Amygdala (tissue), 56 donors: ENCODE measurements at regions not wholly inside any gene's neighbourhood (a gene's known extent, or its start where the extent isn't known, plus 50 kb on each side); places are given as distances from the start of the nearest gene placed in this dataset.
"Not testable (repeated sequence)": the region's sequence is repeated elsewhere in the genome, so short reads cannot be mapped to it uniquely, and the experiment has no call there.

Source experiments
- DNase-seq, 56 donors: peaks; one replicate each; lab custom pipeline; 2025; lab: John Stamatoyannopoulos, UW

DNA sequence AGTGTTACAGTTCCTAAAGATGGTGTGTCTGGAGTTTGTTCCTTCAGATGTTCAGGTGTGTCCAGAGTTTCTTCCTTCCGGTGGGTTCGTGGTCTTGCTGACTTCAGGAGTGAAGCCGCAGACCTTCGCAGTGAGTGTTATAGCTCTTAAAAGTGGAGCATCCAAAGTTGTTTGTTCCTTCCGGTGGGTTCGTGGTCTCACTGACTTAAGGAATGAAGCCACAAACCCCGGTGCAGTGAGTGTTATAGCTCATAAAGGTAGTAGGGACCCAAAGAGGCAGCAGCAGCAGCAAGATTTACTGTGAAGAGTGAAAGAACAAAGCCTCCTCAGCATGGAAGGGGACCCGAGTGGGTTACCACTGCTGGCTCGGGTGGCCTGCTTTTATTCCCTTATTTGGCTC, 90.6 kb upstream of the CST7 start:
- not testable (repeated sequence) for DNase-seq

DNA sequence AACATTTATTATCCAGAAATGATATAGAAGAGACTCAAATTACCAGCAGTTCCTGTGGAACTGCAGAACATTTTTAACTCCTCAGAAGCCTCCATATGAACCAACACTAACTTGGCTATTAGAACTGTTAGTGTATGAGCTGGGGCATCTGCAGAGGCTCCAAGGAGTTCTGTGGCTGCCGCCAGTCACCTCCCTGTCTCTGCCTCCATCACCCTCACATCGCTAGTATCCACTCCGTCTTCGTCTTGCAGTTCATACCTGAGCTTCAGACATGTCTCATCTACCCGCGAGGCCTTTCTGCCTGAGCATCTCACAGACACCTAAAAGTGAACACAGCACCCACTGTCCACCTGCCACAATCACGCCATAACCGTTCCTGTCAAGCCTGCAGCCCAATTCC, 89.5 kb upstream of the CST7 start:
- DNase-seq = no peak

DNA sequence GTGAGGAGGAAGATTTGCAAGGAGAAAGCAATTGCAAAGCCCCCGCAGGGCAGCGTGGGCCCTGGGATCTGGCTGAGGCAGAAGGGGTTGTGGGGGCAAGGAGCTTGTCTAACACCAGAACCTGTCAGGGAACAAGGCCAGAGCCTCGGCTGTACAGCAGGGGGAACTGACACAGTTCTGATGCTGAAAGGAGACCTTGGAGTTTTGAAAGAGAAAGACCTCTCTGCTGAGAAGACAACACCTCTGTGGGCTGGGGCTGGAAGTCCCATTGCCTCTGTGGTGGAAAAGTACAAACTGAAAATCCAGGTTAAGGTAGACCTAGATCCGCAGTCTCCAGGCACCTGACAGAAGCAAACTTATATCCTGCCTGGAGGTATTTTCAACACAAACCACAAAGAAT, 86.9 kb upstream of the CST7 start:
- no peak for DNase-seq

DNA sequence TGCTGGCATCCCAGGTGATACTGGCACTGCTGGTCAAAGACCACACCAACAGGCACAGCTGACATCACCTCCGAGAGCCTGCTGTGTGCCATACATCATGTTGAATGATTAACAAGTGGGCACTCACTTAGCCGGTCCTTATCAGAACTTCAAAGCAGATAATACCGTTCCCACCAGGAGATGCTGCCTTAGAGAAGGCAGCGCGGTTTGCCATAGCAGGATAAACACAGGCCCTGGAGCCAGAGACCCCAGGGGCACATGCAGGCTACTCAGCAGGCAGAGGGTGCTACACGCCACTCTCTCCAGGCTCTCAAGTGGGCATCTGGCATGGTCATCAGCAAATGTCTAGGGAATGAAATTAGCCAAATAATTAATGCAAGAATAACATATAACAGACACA, 86.5 kb upstream of the CST7 start:
- no peak for DNase-seq

DNA sequence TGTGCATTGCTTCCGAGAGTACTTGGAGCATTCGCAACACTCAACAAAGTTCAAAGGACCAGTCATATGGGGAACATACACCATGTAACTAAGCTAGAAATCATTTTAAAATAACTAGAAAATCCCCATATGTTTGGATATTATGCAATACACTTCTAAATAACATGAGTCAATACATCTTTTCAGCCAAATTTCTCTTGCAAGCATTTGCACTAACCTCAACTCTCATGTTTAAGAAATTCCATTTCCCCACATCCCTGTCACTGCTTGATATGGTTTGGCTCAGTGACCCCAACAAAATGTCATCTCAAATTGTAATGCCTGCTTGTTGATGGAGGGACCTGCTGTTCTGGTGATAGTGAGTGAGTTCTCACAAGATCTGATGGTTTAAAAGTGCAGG, 85.7 kb upstream of the CST7 start:
- DNase-seq = no peak

DNA sequence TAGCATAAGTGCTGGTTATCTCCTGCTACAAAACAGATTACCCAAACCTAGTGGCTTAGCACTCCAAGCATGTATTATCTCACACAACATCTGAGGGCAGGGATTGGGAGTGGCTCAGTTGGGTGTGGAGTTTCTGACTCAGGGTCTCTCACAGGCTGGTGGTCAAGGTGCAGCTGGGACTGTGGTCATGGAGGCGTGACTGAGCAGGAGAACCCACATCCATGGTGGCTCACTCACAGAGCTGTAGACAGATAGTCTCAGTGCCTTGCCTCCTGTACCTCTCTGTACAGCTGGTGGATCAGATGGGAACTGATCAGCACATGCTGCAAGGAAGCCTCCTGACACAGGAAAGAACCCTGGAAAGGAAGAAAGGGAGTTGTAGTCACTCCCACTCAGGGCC, 83.1 kb upstream of the CST7 start:
- DNase-seq = no peak

DNA sequence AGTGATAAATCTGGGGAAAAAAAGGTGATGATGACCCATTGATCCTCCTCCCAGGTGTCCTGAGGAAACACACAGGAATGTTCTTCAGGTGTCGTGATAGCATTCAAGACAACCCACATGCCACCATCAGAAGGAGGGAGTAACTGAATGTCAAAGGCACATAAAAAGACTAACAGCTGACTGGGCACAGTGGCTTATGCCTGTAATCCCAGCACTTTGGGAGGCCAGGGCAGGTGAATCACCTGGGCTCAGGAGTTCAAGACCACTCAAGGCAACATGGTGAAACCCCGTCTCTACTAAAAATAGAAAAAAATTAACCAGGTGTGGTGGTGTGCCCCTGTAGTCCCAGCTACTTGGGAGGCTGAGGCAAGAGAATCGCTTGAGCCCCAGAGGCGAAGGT, 82.3 kb upstream of the CST7 start:
- no peak for DNase-seq

DNA sequence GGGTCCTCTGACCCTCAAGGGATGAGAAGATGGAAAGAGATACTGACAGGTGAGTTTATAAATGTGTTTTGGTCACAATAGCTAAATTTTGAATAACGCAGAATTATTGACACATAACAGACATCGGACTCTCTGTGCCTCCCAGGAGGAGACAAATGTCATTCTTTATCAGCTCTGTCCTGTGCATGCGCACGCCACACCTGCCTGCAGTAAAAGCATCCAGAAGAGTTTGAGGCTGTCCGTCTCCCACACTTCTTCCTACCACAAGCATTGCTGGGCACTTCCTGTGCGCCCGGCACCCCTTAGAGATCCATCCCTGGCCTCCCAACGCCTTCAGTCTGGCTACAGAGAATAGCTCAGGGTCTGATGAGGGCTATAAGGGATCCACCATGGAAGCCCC, 81.5 kb upstream of the CST7 start:
- no peak for DNase-seq

DNA sequence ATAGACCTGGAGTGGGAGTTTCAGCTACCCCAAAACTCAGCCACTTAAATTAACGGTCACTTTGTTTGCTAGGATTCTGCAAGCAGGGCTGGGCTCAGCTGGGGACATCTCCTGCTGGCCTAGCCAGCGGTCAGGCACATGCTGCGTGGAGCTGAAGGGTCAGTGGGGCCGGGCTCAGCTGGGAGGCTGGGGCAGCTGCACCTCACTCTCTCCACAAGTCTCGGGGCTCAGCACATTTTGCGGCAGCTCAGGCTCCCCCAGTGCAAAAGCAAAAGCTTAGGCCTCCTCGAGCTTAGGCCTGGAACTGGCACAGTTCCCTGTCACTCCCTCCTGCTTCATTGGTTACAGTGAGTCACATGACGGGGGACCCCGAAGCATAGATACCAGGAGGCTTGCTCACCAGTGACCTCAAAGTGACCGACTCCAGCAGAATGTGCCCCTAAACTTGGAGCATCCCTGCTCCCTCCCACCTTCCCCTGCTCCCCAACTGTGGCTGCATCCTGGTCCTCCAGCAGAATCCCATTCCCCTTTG, 80.6 kb upstream of the CST7 start:
- no peak for DNase-seq

DNA sequence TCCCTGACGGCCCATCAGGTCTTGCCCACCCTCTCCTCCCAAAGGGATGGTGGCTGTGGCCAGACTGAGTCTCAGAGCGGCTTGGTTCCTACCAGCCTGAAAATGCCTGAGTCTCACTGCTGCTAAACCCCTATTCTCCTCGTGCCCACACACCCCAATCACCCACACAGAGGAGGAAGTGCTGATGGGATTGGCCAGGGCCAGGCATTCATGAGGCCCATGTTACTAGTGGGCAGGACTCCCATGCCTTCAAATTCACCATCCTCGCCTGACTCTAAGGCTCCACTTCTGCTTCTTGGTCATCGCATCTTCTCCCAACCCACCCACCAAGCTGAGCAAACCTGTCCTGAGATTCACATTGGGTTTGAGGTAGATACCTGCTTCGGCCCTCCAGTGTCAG, 80.1 kb upstream of the CST7 start:
- no peak for DNase-seq

DNA sequence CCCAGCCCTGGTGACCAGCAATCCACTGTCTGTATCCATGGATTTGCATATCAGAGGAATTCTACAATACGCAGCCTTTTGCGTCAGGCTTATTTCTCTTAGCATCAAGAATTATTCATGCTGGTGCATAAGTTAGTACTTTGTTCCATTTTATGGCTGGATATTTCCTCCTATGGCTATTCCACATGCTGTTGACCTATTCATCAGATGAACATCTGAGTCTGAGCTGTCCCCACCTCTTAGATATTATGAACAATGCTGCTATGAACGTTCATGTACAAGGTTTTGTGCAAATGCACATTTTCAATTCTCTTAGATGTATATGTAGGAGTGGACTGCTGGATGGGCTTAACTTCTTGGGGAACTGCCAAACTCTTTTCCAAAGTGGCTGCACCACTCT, 79.0 kb upstream of the CST7 start:
- DNase-seq = no peak

DNA sequence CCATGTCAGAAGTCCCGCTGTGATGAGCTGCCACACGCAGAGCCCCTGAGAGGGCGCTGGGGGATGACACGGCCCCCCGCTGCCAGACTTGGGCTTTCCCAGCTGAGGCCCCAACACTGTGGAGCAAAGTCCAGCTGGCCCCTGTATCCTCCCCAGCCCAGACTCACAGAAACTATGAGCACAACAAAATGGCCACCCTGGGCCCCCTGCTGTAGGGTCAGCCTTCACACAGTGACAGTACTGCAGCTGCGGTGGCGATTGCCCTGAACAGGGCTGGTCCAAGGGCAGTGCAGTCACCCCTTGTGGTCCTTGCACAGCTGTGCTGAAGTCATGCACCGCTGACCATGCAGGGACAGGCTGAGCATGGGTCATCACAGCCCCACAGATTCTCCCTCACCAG, 78.2 kb upstream of the CST7 start:
- DNase-seq = no peak

DNA sequence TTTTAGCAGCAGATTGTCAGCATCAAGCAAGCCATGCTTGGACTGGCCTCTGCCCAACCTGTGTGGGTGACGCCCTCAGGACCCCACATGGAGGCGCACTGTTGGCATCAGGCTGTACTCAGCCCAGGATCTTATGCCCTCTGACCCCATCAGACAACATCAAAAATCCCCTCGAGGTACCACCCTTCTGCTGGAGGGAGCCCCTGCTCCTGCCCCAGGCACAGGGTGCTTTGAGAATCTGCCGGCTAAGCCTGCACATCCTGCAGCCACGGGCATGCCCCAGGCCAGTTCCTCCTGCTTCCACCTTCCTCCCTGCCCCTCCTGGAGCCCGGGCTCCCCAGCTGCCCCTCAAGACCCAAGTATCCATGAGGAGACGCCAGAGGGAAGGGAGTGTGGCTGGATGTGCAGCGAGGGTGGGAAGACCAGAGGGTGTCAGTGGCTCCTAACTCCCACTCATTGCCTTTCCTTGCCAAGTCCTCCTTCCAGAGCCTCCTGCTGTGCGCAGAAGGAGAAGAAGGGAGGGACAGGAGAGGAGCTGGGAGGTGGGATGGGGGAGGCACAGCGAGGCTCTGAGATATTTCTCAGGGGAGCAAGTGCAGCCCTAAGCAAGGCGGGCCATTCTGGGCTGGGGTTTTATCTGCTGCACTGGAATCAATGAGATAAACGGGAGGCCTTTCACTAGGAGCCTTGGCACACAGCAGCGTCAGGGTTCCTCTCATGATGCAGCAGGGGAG, 77.4 kb upstream of the CST7 start:
- DNase-seq = no peak

DNA sequence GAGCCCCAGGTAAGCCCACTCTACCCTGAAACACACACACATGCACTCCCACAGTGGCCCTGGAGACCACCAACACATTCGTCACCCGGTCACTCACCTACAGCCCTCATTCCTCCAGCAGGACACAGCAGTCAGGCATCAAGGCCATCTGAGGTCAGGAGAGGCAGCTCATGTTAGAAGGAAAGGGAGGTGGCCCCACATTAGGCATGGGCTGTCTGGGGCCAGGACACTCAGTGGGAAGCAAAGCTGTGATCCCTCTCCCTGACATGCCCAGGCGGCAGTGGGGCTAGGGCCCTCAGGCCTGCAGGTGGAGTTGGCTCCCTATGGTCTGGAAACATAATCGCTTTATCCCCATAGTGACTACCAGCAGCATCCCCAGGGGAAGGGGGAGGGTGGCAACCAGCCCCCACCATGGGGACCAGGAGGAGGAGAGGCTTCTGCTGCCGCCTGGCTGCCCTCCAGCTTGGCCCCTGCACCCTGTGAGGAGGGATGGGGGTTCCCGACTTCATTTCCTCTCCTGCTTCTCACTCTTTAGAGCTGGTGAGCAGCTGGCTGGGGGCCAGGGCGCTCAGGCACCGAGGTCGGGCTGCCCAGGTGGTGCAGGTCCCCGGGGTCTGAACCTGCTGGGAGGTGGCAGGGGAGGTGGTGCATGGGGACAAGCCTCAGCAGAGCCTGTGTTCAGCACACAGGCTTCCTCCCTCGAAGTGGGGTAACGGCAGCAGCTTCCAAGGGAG, 76.6 kb upstream of the CST7 start:
- DNase-seq = no peak

DNA sequence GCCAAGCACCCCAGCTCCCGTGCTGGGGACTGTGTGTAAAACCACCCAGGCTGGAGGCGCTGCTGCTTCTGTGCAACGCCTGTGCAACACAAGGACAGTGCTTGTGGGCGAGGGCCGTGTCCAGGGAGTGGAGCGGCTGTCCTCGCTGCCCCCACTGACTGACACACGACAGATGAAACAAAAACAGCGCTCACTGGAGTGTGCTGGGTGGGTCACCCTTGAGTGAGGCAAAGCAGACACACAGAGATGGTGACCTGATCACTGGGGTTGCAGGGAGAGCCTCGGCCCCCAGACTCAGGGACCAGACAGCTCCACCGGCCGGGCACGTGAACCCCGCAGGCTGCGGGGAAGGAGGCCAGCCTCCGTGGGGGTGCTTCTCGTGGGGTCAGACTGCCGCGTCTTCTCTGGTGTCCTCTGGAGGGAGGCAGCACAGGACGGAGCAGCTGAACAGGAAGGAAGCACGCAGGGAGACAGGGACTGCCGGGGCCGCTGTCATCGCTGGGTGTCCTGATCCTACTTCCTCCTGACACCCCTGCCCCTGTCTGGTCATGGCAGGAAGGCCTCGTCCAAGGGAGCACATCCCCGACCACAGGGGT, 75.9 kb upstream of the CST7 start:
- peak in 8 of 56 donors; percentile 15 to 44 (median 23) for DNase-seq

DNA sequence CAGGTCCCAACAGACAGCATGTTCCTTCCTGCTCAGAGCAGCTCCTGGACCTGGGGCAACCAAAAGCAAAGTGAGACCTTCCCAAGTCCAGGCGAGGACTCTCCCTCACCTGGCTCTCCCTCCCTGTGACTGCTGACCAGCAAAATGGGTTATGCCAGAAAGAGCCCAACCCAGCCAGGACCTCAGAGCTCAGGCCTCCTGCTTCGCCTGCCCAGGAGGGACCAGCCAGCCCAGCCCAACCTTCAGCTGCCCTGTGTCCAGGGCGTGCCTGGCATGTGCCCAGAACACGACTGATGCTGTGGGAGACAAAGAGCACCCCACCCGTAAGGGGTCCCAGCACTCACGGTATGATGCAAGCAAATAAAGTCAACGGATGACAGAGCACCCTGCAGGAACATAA, 74.0 kb upstream of the CST7 start:
- no peak for DNase-seq

DNA sequence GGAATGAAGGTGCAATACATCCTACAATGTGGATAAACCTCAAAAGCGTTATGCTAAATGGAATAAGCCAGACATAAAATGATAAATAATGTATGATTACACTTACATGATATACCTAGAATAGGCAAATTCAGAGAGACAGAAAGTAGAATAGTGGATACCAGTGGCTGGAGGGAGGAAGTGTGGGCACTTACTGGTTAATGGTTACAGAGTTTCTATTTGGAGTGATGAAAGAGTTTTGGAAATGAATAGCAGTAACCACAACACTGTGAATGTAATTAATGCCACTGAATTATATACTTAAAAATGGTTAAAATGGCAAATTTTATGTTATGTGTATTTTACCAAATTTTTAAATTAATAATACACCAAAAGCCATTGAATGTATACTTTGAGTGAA, 71.4 kb upstream of the CST7 start:
- no peak for DNase-seq

DNA sequence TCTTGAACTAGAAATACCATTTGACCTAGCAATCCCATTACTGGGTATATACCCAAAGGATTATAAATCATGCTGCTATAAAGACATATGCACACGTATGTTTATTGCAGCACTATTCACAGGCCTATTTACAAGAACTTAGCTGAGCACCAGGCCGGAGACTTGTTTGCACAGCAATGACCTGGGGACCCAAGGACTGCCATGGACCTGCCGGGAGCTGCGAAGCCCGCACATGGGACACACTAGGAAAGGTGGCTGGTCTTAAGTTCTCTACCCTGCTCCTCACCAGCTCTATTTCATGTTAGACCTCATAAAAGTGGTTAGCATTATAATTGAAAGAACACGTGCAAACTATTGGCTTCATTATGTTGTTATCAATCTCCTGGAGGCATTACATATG, 70.4 kb upstream of the CST7 start:
- DNase-seq = no peak

DNA sequence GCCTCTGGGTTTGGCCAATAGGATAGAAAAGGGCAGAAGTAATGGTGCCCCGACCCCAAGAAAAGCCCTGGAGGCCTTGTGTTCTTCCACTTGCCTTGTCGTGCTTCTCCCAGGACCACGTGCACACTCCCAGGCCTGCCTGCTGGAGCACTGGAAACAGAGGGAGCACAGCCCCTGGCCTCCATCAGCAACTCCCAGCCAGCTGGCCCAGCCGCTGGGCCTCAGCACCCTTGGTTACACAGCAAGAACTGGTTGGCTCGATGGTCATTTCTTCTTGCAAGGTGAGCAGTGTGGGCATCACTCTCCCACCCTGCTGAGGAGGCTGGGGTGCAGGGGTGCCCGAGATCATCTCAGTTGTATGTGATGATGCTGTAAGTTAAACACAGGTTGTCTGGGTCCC, 69.2 kb upstream of the CST7 start:
- no peak for DNase-seq

DNA sequence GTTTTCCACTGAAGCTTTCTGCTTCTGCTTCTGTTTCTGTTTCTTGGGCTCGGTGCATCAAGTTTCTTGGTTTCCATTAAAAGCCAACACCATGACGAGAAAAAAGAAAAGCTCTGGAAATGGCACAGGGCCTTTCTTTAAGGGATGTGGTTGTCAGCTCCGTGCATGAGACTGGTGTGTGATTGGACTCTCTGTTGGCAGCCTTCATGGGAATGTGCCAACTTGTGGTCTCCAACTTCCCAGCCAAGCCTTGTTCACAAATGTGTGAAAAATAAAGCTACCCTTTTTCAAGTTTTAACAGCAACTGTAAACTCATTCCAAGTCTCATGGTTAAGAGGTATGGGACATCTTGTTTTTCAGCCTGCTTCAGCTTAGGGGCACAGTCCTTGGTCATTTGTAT, 68.7 kb upstream of the CST7 start:
- DNase-seq = peak in 1 of 56 donors; percentile 8

DNA sequence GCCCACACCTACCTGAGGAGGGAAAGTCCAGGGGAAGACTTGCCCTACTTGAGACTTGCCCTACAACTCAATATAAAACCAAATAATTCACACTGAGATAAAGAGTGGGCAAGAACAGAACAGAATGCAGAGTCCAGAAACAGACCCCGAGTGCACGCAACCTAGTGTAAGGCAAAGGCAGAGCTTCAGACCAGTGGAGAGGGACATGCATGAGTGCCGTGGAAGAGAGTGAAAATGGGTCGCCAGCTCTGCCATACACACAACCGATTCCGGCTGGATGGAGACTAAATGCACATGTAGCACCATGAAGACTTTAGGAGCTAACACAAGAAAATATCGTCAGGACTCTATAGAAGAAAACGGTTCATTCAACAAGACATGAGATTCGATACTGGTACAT, 58.8 kb upstream of the CST7 start:
- no peak for DNase-seq
